Cardiac muscle cell (in vitro differentiated cells and primary cell): ENCODE measurements at regions not wholly inside any gene's neighbourhood (a gene's known extent, or its start where the extent isn't known, plus 50 kb on each side); places are given as distances from the start of the nearest gene placed in this dataset.

ENCODE experiments used
- DNase-seq, 2 donors: peaks; one replicate each; pipeline versions ENCODE4 v3.0.0 to v3.0.0-alpha.2; 2010 to 2017; ENCODE audit warnings: low read depth in 1 of 2, low spot score in 1 of 2
- H3K27ac ChIP-seq: fragments of 200-600 bp; sonication (generic); 2 replicates; pipeline ENCODE4 v1.5.1; 2016
- H3K27me3 ChIP-seq: fragments of 200-600 bp; sonication (generic); 2 replicates; pipeline ENCODE4 v1.6.0; 2016; ENCODE audit warnings: control low read depth
- H3K36me3 ChIP-seq: fragments of 200-600 bp; sonication (generic); 2 replicates; pipeline ENCODE4 v1.5.1; 2016; ENCODE audit warnings: control low read depth
- H3K4me1 ChIP-seq: fragments of 200-600 bp; sonication (generic); 2 replicates; pipeline ENCODE4 v1.8.1; 2017; ENCODE audit warnings: low read depth, mild to moderate bottlenecking, mixed run types
- H3K4me3 ChIP-seq: fragments of 200-600 bp; sonication (generic); 2 replicates; pipeline ENCODE4 v1.5.1; 2016; ENCODE audit warnings: mild to moderate bottlenecking
- H3K9me3 ChIP-seq: fragments of 200-600 bp; sonication (generic); 2 replicates; pipeline ENCODE4 v1.5.1; 2017; ENCODE audit warnings: low read depth, mild to moderate bottlenecking, control low read depth
- TF ChIP-seq, protein P1 (sequence below): IDR thresholded peaks from 2 replicates; pipeline ENCODE4 v1.5.1; 2012; ENCODE audit warnings: low read depth, mild to moderate bottlenecking, low read length

GRCh38 chr16:10245002-10245401 is 62.8 kb upstream of the GRIN2A start:
- DNase-seq: no peak
- no peak overlapping the region for H3K27ac ChIP-seq
- no peaks in the 10 kb centered on the region for H3K4me1 ChIP-seq
- TF ChIP-seq, protein P1, sequence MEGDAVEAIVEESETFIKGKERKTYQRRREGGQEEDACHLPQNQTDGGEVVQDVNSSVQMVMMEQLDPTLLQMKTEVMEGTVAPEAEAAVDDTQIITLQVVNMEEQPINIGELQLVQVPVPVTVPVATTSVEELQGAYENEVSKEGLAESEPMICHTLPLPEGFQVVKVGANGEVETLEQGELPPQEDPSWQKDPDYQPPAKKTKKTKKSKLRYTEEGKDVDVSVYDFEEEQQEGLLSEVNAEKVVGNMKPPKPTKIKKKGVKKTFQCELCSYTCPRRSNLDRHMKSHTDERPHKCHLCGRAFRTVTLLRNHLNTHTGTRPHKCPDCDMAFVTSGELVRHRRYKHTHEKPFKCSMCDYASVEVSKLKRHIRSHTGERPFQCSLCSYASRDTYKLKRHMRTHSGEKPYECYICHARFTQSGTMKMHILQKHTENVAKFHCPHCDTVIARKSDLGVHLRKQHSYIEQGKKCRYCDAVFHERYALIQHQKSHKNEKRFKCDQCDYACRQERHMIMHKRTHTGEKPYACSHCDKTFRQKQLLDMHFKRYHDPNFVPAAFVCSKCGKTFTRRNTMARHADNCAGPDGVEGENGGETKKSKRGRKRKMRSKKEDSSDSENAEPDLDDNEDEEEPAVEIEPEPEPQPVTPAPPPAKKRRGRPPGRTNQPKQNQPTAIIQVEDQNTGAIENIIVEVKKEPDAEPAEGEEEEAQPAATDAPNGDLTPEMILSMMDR: no peak
- no peaks in the 10 kb centered on the region for H3K9me3 ChIP-seq
- no peaks in the 10 kb centered on the region for H3K27me3 ChIP-seq
- H3K36me3 ChIP-seq: no peaks in the 10 kb centered on the region
- H3K4me3 ChIP-seq: no peak overlapping the region

DNA sequence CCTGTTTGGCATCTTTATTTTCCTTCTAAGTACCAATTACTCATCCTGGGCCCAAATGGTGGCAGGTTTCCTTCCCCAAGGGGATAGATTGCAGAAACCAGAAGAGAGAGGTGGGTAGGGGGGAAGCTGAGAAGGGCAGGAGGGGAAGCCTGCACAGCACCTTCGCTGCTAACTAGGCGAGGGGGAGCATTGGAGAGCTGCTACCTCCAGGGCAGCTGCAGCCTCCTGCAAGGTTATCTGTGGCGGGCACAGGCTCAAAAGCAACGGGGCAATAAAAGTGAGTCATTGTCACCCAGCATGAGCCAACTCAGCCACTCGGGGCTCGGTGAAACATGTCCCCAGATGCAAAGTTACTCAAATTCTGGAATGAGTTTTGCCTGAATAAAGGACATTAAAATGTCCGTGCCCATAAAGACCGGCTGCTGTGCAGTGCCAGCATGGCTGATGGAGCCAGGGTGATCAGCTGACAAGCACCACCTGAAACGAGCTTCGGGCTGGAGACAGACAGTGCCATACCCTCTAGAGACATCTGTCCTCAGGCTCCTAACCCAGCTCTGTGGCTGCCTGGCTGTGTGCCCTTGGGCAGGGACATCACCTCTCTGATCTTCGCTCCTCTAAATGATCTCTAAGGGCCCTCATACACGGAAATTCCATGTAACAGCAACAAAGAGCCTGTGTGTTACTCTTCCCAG is 68.1 kb upstream of the GRIN2A start:
- Histone ChIP-seq H3K4me3 (no peak overlapping the region), H3K27me3 (no peaks in the 10 kb centered on the region), H3K4me1 (no peaks in the 10 kb centered on the region), H3K36me3 (no peaks in the 10 kb centered on the region), H3K9me3 (no peaks in the 10 kb centered on the region), H3K27ac (no peak overlapping the region)
- DNase-seq: no peak
- TF ChIP-seq, protein P1: no peak

- no peaks in the 10 kb centered on the region for H3K27me3 ChIP-seq
- no peak for DNase-seq
Measured at GRCh38 chr16:10252155-10252554, 69.9 kb upstream of the GRIN2A start.

GRCh38 chr16:10253409-10253808 is 71.2 kb upstream of the GRIN2A start:
- Histone ChIP-seq H3K27me3 (no peaks in the 10 kb centered on the region), H3K9me3 (no peaks in the 10 kb centered on the region), H3K4me3 (no peak overlapping the region), H3K36me3 (no peaks in the 10 kb centered on the region), H3K27ac (no peak overlapping the region), H3K4me1 (peaks cover 20% of the 10 kb centered on the region)
- no peak for DNase-seq
- TF ChIP-seq, protein P1: no peak

More at GRCh38 chr16:10252155-10252554, 69.9 kb upstream of the GRIN2A start:
- Histone ChIP-seq H3K27ac (no peak overlapping the region), H3K4me3 (no peak overlapping the region), H3K36me3 (no peaks in the 10 kb centered on the region), H3K4me1 (peaks cover 14% of the 10 kb centered on the region), H3K9me3 (no peaks in the 10 kb centered on the region)
- TF ChIP-seq, protein P1: no peak

DNA sequence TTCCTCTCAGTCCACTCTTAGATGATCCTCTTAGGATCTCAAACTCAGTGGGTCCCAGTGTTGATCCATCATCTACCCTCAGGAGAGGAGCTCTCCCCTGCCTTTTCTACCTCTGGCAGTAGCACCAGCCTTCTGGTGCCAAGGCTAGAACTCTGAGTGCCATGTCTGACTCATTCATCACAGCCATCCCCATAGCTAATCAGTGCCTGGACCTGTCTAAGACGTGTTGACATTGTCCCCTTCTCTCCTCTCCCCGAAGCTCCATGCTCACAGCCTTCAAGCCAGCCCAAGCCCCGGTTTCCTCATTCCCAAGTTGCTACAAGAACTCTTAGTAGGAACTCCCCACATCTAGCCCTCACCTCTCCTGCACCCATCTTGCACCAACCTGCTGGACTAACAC is 73.5 kb upstream of the GRIN2A start:
- Histone ChIP-seq H3K27ac (no peak overlapping the region), H3K4me3 (no peak overlapping the region), H3K4me1 (peaks cover 26% of the 10 kb centered on the region), H3K27me3 (no peaks in the 10 kb centered on the region), H3K9me3 (no peaks in the 10 kb centered on the region), H3K36me3 (no peaks in the 10 kb centered on the region)
- no peak for DNase-seq
- TF ChIP-seq, protein P1: no peak
